ENCODE measurements at regions not wholly inside any gene's neighbourhood (a gene's known extent, or its start where the extent isn't known, plus 50 kb on each side); places are given as distances from the start of the nearest gene placed in this dataset.

DNA sequence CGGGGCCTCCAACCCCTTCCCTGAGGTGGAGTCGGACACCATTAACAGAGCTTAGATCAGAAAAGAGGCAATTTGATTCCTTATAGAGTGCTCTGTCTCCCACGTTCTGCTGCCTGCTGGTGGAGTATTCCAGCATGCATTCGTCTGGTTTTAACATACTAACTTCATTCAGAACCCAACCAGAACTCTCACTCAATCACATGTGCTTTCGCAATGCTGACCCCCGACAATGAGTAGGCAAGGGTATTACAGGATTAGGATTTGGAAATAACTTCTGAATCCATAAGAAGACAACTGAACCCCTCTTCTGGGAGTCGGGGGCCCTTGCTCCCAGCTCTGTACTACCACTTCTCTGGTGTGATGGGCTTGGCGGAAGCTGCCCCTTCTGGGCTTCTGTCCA is 55.7 kb upstream of the HABP2 start:
- TF ChIP-seq, protein P1, sequence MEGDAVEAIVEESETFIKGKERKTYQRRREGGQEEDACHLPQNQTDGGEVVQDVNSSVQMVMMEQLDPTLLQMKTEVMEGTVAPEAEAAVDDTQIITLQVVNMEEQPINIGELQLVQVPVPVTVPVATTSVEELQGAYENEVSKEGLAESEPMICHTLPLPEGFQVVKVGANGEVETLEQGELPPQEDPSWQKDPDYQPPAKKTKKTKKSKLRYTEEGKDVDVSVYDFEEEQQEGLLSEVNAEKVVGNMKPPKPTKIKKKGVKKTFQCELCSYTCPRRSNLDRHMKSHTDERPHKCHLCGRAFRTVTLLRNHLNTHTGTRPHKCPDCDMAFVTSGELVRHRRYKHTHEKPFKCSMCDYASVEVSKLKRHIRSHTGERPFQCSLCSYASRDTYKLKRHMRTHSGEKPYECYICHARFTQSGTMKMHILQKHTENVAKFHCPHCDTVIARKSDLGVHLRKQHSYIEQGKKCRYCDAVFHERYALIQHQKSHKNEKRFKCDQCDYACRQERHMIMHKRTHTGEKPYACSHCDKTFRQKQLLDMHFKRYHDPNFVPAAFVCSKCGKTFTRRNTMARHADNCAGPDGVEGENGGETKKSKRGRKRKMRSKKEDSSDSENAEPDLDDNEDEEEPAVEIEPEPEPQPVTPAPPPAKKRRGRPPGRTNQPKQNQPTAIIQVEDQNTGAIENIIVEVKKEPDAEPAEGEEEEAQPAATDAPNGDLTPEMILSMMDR (tag by site-specific recombination; IDR thresholded peaks at IDR 0.05): no peak
- TF ChIP-seq, protein P2, sequence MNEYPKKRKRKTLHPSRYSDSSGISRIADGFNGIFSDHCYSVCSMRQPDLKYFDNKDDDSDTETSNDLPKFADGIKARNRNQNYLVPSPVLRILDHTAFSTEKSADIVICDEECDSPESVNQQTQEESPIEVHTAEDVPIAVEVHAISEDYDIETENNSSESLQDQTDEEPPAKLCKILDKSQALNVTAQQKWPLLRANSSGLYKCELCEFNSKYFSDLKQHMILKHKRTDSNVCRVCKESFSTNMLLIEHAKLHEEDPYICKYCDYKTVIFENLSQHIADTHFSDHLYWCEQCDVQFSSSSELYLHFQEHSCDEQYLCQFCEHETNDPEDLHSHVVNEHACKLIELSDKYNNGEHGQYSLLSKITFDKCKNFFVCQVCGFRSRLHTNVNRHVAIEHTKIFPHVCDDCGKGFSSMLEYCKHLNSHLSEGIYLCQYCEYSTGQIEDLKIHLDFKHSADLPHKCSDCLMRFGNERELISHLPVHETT (tag by site-specific recombination; IDR thresholded peaks at IDR 0.05): no peak
- no peak for TF ChIP-seq ZNF175 (tag by site-specific recombination; IDR thresholded peaks at IDR 0.05)
- TF ChIP-seq, protein P3, sequence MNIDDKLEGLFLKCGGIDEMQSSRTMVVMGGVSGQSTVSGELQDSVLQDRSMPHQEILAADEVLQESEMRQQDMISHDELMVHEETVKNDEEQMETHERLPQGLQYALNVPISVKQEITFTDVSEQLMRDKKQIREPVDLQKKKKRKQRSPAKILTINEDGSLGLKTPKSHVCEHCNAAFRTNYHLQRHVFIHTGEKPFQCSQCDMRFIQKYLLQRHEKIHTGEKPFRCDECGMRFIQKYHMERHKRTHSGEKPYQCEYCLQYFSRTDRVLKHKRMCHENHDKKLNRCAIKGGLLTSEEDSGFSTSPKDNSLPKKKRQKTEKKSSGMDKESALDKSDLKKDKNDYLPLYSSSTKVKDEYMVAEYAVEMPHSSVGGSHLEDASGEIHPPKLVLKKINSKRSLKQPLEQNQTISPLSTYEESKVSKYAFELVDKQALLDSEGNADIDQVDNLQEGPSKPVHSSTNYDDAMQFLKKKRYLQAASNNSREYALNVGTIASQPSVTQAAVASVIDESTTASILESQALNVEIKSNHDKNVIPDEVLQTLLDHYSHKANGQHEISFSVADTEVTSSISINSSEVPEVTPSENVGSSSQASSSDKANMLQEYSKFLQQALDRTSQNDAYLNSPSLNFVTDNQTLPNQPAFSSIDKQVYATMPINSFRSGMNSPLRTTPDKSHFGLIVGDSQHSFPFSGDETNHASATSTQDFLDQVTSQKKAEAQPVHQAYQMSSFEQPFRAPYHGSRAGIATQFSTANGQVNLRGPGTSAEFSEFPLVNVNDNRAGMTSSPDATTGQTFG (tag by site-specific recombination; IDR thresholded peaks at IDR 0.05; ENCODE audit: borderline replicate concordance): no peak
- no peak for TF ChIP-seq ZNF548 (tag by site-specific recombination; IDR thresholded peaks at IDR 0.05)
- TF ChIP-seq ZNF202 (tag by site-specific recombination; IDR thresholded peaks at IDR 0.05; ENCODE audit: borderline replicate concordance): no peak

All from HEK293 (cell line).